Bronchial epithelial cell (primary cell): ENCODE measurements at regions not wholly inside any gene's neighbourhood (a gene's known extent, or its start where the extent isn't known, plus 50 kb on each side); places are given as distances from the start of the nearest gene placed in this dataset.
"Not testable (repeated sequence)": the region's sequence is repeated elsewhere in the genome, so short reads cannot be mapped to it uniquely, and the experiment has no call there.

Source experiments
- DNase-seq: peaks from one replicate; pipeline ENCODE4 v3.0.0-alpha.2; 2010; ENCODE audit warnings: low read depth
- FAIRE-seq: peaks from 2 replicates; lab custom pipeline; 2011; peaks lifted over from hg19 to GRCh38; lab: Jason Lieb, UNC
- H3K27me3 ChIP-seq: 2 replicates; pipeline ENCODE4 v1.5.1; 2011; ENCODE audit warnings: low read length; ENCODE audit not compliant: control insufficient read depth, insufficient read depth
- H3K36me3 ChIP-seq: 2 replicates; pipeline ENCODE4 v1.5.1; 2011; ENCODE audit warnings: low read length; ENCODE audit not compliant: control insufficient read depth, insufficient read depth
- H3K4me3 ChIP-seq: 2 replicates; pipeline ENCODE4 v1.5.1; 2011; ENCODE audit warnings: mild to moderate bottlenecking, low read depth, low read length, control low read depth
- TF ChIP-seq, protein P1 (sequence below): IDR thresholded peaks from 2 replicates; pipeline ENCODE4 v1.5.1; 2011; ENCODE audit warnings: mild to moderate bottlenecking, moderate library complexity, low read length, control low read depth, inconsistent platforms; ENCODE audit not compliant: insufficient read depth, severe bottlenecking

DNA sequence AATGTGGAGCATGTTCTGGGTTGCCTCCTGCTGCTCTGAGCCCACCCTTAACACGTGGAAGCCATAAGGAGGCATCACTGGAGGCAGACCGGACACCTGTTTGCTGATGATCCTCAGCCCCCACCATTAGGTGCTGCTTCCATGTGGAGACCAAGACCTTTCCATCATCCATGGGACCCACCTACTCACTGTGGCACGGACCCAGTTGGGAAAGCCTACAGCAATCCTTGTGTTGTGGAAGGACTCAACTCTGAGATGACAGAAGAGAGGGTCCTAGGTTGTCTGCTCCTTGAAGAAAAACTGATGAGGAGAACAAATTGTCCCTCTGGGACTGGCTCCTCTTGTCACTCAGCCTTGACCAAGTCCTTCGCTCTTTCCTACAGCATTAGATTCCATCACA is 86.5 kb upstream of the RAB12 start:
- FAIRE-seq, result no peak
- H3K4me3 ChIP-seq, result no peak overlapping the region
- TF ChIP-seq, protein P1, sequence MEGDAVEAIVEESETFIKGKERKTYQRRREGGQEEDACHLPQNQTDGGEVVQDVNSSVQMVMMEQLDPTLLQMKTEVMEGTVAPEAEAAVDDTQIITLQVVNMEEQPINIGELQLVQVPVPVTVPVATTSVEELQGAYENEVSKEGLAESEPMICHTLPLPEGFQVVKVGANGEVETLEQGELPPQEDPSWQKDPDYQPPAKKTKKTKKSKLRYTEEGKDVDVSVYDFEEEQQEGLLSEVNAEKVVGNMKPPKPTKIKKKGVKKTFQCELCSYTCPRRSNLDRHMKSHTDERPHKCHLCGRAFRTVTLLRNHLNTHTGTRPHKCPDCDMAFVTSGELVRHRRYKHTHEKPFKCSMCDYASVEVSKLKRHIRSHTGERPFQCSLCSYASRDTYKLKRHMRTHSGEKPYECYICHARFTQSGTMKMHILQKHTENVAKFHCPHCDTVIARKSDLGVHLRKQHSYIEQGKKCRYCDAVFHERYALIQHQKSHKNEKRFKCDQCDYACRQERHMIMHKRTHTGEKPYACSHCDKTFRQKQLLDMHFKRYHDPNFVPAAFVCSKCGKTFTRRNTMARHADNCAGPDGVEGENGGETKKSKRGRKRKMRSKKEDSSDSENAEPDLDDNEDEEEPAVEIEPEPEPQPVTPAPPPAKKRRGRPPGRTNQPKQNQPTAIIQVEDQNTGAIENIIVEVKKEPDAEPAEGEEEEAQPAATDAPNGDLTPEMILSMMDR, result no peak
- no peaks in the 10 kb centered on the region for H3K36me3 ChIP-seq
- H3K27me3 ChIP-seq, result no peaks in the 10 kb centered on the region
- no peak for DNase-seq

DNA sequence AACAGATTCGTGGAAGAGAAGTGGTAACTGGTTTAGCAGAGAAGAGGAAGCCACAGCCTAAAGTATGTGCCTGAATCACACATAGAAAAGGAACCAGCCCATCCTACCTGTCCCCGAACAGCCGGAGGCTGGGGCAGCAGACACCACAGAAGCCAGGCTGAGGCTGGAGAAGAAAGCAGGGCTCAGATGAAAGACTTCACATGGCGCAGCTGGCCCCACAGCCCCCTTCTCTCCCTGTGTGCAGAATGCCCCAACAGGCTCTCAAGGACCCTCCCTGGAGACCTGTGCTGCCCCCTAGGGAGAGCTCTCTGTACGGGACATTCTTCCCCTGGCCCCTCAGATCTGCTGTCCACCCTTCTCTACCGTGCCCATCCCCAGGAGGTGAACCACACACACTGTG is 83.5 kb upstream of the RAB12 start:
- FAIRE-seq (no peak), DNase-seq (no peak)
- TF ChIP-seq, protein P1, result peak; percentile 14
- Histone ChIP-seq H3K36me3 (no peaks in the 10 kb centered on the region), H3K4me3 (no peak overlapping the region), H3K27me3 (no peaks in the 10 kb centered on the region)

GRCh38 chr18:8526332-8526731 is 82.9 kb upstream of the RAB12 start:
- FAIRE-seq, result no peak

GRCh38 chr18:8529609-8530008 is 79.6 kb upstream of the RAB12 start:
- no peaks in the 10 kb centered on the region for H3K36me3 ChIP-seq
- DNase-seq, result no peak
- TF ChIP-seq, protein P1, result no peak
- no peak overlapping the region for H3K4me3 ChIP-seq
- H3K27me3 ChIP-seq, result no peaks in the 10 kb centered on the region
- no peak for FAIRE-seq

More at GRCh38 chr18:8526332-8526731, 82.9 kb upstream of the RAB12 start:
- H3K27me3 ChIP-seq, result no peaks in the 10 kb centered on the region
- DNase-seq, result no peak
- no peak overlapping the region for H3K4me3 ChIP-seq
- H3K36me3 ChIP-seq, result no peaks in the 10 kb centered on the region
- TF ChIP-seq, protein P1, result no peak

DNA sequence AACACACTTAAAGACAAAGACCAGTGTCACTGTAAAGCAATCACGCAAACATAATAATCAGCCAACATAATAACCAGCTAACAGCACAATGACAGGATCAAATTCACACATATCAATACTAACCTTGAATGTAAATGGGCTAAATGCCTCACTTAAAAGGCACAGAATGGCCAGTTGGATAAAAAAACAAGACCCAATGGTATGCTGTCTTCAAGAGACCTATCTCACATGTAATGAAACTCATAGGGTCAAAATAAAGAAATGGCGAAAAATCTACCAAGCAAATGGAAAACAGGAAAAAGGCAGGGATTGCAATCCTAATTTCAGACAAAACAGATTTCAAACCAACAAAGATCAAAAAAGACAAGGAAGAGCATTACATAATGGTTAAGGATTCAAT is 78.2 kb upstream of the RAB12 start:
- not testable (repeated sequence) for DNase-seq, H3K4me3 ChIP-seq, H3K36me3 ChIP-seq, FAIRE-seq, H3K27me3 ChIP-seq

- FAIRE-seq, result peak; percentile 68
- no peak for DNase-seq
- TF ChIP-seq, protein P1, result no peak
- no peaks in the 10 kb centered on the region for H3K27me3 ChIP-seq
- H3K4me3 ChIP-seq, result no peak overlapping the region
- no peaks in the 10 kb centered on the region for H3K36me3 ChIP-seq
Observed at GRCh38 chr18:8536231-8536630, 73.0 kb upstream of the RAB12 start.
